H1 (cell line): ENCODE measurements at regions not wholly inside any gene's neighbourhood (a gene's known extent, or its start where the extent isn't known, plus 50 kb on each side); places are given as distances from the start of the nearest gene placed in this dataset.

Experiments
- TF ChIP-seq, protein P1 (sequence below): fragments of 300-600 bp; sonication (generic); IDR thresholded peaks from 2 replicates; pipeline ENCODE4 v1.7.1; 2012; ENCODE audit warnings: low read length, moderate library complexity, mild to moderate bottlenecking, inconsistent platforms; ENCODE audit not compliant: insufficient replicate concordance

DNA sequence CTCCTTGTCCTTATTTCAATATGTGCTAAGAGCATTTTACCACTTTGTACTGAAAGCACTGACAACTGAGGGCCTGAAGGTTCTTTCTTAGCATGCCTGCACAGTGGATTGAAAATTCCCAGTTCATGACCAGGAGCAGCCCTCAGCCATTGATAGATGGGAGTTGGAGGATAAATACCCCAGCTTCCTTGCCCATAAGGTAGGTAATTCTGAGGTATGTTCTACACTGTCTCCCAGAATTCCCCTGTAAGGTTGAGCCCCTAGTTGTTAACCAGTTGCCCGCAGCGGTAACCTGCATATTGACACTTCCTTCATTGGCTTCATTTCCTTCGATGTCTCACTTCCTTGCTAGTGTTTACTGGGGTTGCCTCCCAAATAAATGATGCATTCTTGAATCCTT is 162.0 kb downstream of the CDC5L start (continued):
- TF ChIP-seq, protein P1, sequence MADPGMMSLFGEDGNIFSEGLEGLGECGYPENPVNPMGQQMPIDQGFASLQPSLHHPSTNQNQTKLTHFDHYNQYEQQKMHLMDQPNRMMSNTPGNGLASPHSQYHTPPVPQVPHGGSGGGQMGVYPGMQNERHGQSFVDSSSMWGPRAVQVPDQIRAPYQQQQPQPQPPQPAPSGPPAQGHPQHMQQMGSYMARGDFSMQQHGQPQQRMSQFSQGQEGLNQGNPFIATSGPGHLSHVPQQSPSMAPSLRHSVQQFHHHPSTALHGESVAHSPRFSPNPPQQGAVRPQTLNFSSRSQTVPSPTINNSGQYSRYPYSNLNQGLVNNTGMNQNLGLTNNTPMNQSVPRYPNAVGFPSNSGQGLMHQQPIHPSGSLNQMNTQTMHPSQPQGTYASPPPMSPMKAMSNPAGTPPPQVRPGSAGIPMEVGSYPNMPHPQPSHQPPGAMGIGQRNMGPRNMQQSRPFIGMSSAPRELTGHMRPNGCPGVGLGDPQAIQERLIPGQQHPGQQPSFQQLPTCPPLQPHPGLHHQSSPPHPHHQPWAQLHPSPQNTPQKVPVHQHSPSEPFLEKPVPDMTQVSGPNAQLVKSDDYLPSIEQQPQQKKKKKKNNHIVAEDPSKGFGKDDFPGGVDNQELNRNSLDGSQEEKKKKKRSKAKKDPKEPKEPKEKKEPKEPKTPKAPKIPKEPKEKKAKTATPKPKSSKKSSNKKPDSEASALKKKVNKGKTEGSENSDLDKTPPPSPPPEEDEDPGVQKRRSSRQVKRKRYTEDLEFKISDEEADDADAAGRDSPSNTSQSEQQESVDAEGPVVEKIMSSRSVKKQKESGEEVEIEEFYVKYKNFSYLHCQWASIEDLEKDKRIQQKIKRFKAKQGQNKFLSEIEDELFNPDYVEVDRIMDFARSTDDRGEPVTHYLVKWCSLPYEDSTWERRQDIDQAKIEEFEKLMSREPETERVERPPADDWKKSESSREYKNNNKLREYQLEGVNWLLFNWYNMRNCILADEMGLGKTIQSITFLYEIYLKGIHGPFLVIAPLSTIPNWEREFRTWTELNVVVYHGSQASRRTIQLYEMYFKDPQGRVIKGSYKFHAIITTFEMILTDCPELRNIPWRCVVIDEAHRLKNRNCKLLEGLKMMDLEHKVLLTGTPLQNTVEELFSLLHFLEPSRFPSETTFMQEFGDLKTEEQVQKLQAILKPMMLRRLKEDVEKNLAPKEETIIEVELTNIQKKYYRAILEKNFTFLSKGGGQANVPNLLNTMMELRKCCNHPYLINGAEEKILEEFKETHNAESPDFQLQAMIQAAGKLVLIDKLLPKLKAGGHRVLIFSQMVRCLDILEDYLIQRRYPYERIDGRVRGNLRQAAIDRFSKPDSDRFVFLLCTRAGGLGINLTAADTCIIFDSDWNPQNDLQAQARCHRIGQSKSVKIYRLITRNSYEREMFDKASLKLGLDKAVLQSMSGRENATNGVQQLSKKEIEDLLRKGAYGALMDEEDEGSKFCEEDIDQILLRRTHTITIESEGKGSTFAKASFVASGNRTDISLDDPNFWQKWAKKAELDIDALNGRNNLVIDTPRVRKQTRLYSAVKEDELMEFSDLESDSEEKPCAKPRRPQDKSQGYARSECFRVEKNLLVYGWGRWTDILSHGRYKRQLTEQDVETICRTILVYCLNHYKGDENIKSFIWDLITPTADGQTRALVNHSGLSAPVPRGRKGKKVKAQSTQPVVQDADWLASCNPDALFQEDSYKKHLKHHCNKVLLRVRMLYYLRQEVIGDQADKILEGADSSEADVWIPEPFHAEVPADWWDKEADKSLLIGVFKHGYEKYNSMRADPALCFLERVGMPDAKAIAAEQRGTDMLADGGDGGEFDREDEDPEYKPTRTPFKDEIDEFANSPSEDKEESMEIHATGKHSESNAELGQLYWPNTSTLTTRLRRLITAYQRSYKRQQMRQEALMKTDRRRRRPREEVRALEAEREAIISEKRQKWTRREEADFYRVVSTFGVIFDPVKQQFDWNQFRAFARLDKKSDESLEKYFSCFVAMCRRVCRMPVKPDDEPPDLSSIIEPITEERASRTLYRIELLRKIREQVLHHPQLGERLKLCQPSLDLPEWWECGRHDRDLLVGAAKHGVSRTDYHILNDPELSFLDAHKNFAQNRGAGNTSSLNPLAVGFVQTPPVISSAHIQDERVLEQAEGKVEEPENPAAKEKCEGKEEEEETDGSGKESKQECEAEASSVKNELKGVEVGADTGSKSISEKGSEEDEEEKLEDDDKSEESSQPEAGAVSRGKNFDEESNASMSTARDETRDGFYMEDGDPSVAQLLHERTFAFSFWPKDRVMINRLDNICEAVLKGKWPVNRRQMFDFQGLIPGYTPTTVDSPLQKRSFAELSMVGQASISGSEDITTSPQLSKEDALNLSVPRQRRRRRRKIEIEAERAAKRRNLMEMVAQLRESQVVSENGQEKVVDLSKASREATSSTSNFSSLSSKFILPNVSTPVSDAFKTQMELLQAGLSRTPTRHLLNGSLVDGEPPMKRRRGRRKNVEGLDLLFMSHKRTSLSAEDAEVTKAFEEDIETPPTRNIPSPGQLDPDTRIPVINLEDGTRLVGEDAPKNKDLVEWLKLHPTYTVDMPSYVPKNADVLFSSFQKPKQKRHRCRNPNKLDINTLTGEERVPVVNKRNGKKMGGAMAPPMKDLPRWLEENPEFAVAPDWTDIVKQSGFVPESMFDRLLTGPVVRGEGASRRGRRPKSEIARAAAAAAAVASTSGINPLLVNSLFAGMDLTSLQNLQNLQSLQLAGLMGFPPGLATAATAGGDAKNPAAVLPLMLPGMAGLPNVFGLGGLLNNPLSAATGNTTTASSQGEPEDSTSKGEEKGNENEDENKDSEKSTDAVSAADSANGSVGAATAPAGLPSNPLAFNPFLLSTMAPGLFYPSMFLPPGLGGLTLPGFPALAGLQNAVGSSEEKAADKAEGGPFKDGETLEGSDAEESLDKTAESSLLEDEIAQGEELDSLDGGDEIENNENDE: no peak
- TF ChIP-seq, all 59 proteins: peak for 0
